Cardiac septum (tissue), 1 donor: ENCODE measurements at regions not wholly inside any gene's neighbourhood (a gene's known extent, or its start where the extent isn't known, plus 50 kb on each side); places are given as distances from the start of the nearest gene placed in this dataset.
A peak's percentile ranks its signal among the peaks of the same experiment; 100 is the strongest.
"Not testable (repeated sequence)": the region's sequence is repeated elsewhere in the genome, so short reads cannot be mapped to it uniquely, and the experiment has no call there.

ENCODE experiments used
- DNase-seq: peaks from one replicate; pipeline ENCODE4 v3.0.0-alpha.2; 2020; ENCODE audit warnings: low spot score
- intact Hi-C: fragments of 100-400 bp; cut with DNase I; formaldehyde crosslinking; loops from one replicate; pipeline ENCODE4 v1.14.0; 2022
- donor health status: DM: no; HTN: no; CAD: no.

DNA sequence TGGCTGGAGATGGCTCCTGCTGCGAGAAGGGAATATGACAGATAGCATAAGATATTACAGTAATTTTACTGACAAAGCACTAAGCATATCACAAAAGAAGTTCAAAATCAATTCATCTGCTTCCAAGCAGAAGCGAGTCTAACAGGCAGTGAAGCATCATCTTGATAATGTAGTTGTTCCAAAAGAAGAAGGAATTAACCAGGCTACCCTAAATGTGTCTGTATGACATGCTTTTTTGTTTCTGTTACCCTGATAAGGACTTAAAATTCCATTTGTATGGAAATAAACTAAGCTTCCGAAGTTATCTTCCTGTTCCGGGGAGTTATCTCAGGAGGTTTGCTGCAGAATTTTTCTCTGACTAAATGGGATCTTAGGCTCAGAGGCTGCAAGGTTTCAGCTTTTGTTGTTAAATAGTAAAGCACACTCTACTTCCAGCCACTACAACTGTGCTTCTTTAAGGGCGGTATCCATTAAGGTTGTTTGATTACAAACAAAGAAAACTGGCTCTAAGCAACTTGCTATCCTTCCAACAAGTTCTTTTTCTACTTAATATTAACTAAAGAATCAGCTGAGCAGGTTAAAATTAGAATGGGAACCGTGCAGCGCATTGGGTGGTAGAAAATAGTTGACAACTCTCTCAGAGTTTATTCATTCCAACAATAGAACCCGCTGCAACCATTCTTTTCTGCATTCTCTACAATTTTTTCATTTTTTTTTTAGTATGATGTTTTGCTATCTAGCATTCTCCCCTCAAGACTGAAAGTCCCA is 607.3 kb downstream of the UQCRFS1 start:
- intact Hi-C loops: no loop called here
- no peak for DNase-seq

DNA sequence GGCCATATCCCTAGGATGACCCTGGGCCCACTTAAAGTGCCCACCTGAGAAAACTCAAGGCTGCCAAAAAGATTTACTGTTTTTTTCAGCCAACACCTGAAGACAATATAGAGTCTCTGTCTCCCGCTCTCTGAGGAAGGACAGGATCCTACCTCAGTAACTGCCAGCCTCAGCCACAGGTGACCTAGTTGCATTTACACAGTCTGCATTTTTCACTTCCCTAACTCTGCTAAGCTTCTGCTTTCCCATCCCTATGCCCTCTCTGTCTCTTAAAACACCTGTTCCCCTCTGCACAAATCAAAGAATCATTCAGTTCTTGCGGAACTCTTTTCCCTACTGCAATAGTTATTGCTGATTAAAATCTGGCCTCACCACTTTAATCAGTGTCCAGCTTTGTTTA is 609.5 kb downstream of the UQCRFS1 start:
- intact Hi-C loops: no loop called here
- DNase-seq: no peak

DNA sequence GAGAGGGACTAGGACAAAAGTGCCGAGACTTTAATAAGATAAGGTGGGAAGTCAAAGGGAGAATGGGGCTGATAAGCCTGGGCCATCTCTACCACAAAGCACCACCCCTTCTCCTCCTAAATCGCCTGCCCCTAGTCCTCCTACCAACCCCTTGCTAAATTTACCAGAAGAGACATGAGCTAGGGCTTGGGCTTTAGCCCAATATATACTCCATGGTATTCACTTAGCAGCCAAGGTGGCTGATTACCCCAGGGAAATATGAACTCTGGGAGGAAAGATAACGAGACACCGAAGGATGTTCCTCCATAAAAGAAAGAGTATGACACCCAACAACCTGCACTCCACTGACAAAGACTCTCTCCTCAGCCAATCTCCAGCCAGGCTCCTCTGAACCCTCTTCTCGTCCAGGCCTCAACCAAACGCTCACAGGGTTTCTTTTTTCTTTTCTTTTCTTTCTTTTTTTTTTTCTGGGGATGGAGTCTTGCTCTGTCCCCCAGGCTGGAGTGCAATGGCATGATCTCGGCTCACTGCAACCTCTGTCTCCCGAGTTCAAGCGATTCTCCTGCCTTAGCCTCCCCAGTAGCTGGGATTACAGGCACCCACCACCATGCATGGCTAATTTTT is 610.2 kb downstream of the UQCRFS1 start:
- no peak for DNase-seq
- intact Hi-C loops: no loop called here

DNA sequence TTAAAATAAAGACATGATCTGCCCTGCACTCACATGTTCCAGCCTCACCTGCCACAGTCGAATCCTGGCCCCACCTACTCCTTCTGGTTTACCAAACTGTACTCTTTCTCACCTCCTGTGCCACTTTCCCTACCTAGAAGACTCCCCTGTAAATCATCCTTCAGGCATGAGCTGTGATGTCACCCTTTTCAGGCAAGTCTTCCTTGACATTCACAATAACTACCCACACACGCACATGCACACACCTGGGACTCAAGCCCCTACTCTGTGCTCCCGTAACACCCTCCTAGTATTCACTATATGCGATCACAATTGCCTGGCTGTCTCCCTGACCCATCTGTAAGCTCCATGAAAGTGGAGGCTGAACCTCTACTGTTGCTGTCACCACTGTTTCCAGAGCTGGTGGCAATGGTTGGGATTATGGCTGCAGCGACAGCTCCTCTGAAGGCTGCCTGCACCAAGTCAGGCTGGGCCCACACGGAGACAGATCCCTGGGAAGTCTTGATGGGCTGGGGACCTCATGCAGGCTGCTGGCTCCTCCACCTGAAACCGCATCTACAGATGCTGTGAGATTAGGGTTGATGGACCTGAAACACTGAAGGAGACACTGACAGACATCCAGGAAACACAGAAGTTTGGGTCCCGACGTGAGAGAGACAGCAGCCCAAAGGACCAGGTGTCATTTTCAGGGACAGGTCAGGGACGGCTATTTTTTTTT is 611.1 kb downstream of the UQCRFS1 start:
- intact Hi-C loops: no loop called here
- DNase-seq: no peak

DNA sequence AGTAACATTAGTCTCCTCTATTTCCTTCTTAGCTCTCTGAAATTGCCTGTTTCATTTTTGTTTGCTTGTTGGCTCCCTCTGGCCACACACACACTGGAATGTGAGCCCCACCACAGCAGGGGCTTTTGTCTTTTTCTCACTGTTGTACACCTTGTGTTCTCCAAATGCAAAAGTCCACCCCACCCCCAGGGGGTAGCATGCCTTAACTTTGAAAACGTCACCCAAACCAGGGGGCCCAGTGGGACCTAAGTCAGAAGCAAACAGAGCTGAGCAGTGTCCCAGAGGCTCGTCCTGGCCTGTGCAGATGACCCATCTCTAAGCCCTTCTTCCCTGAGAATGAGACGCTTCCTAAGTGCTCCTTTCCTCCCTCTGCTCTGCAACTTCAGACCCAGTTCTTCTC is 614.1 kb downstream of the UQCRFS1 start:
- intact Hi-C loops: no loop called here
- peak; percentile 53 for DNase-seq

DNA sequence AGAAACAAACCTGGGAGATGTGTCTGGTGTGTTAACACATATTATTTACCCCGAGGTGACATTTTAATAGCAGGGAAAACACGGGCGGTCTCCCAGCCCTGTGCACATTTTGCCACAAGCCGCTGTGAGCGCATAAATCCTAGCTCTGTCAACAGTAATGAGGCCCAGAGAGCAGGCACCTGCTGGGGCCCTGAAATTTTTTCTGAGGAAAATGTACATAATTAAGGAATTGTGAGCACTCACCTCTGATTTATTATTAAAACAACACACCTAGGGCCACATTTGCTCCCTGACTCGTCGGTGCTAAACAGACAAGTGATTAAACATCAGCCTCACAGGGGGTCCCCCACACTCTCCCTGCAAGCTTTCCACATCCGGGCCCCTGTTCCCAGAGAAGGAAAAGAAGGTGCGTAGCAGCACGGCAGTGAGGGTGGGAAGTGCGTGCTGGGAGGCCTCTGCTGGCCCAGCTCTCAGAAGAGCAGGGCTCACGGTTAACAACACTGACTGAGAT is 616.3 kb downstream of the UQCRFS1 start:
- intact Hi-C loops: no loop called here
- no peak for DNase-seq

DNA sequence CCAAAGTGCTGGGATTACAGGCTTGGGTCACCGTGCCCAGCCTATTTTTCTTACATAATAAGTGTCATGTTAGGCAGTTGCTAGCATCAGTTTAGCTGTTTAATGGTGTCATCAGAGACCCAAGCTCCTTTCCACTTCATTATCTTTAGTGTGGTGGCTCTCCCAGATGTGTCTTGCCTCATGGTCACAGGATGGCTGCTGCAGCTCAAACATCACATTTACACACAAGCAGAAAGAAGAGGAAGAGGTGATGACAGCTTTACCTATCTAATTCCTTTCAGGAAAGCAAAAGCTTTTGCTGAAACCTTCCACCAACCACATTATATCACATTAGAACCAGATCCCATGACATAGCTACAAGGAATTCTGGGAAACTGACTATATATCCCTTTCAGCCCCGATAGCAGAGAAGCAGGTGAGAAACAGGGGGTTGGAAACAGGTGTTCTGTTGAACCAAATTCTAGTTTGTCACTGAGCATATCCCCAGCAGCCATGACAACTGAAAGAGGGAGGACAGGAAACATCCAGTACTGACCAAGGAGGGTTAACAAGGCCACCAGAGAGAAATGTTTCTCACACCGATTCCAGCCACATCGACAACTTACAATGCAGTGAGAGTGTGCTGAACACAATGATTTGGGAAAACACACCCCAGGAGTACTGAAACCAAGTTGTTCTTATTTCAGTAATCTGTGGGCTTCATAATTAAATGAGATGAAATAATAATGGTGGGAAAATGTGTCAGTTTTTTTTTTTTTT is 617.0 kb downstream of the UQCRFS1 start:
- no peak for DNase-seq
- intact Hi-C loops: no loop called here

DNA sequence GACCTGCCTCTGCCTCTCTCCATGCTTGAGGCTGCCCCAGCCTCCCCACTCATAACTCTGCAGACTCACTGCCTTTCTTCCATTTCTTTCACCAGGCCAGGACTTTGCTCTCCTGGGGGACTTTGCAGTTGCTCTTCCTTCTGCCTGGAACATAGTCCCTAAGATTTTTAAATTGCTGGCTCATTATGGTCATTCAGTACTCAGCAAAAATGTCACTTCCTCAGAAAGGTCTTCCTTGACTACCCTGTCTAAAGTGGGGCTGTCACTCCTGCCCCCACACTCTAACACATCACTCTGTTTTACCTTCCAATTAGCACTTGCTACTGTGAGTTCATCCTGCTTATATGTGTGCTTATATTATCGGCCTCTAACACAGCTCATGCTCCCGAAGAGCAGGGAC is 618.2 kb downstream of the UQCRFS1 start:
- intact Hi-C loops: no loop called here
- DNase-seq: no peak

DNA sequence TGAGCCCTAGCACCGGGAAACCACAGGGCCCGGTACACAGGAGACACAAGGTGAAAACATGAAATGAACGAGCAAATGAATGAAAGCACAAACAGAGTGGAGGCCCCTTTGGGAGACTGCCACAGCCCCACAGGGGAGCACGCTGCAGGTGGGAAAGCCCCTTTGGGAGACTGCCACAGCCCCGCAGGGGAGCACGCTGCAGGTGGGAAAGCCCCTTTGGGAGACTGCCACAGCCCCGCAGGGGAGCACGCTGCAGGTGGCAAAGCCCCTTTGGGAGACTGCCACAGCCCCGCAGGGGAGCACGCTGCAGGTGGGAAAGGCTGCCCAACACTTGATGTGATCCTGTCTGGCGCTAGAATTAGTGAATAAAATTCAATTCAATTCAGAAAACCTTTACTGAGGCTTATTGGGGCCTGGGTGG is 623.0 kb downstream of the UQCRFS1 start:
- intact Hi-C loops: not testable (repeated sequence)

DNA sequence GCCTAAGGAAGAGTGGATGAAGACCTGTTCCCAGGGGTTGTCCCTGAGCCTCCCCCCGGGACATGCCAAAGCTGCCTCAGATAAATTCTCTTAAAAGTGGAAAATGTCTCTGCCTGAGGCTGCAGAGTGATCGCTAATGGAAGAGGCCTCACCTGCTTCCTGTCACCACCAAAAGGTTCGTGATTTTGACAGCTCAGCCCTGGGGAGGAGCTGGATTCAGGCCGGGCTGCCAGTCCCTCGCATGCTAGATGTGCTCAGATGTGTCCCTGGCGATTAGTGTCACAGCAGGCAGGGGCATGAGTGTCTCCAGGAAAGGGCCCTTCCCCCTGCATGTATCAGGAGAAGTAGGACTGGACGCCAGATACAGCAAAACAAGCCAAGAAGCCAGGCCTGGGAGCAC is 626.5 kb downstream of the UQCRFS1 start:
- DNase-seq: no peak
- intact Hi-C loops: no loop called here

More for the DNA sequence above, 623.0 kb downstream of the UQCRFS1 start:
- not testable (repeated sequence) for DNase-seq

DNA sequence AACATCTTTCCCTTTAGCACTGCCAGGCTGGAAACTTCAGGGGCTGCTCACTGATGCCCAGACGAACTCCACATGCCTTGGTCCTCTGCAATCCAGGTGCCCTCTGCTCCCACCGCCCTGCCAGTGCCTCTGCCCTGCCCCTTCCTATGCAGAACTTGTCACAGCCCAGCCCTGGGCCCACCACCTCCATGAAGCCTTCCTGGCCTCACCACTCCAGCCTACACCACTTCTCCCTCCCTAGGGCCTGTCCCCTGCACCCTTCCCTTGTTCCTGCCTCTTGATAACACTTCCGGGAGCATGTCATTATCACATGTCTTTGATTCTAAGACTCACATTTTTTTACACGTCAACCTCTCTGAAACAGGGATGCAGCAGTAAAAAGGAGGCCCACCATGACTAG is 627.2 kb downstream of the UQCRFS1 start:
- DNase-seq: no peak

DNA sequence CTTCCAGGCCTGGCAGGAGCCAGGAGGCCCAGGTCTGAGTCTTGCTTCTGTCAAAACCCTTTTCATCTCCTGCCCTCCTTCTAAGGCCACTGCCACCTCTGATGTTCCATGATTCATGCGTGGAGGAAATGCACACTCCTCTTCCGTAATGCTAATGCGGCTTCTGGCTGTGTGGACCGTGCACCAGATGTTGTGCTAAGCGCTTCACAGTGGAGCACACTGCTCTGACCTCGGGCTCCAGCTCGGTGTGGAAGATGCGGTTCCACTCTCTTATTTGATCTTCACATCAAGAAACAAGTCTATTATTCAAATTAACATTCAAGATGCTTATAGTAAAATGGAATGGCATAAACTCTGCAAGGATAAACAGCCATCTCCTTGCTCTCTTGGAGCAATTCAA is 629.2 kb downstream of the UQCRFS1 start:
- no peak for DNase-seq
- intact Hi-C loops: no loop called here

More for the DNA sequence above, 627.2 kb downstream of the UQCRFS1 start:
- intact Hi-C loops: no loop called here

DNA sequence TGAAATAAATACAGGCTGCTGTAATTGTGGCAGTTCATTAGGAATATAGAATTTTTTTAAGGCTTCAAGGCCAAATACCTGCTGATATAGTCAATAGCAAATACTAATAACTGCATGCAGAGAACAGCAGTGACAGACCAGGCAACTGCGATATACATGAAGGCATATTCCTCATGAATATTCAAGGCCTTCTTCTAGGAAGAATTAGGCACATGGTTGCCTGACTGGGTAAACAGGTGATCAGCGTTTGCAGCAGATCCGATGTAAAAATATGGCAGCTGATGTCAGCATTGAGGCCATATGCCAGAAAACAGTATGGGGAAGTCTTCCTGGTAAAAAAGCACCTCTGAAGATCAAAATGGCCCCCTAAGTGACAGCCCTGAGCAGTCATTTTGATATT is 629.7 kb downstream of the UQCRFS1 start:
- DNase-seq: no peak
- intact Hi-C loops: no loop called here

DNA sequence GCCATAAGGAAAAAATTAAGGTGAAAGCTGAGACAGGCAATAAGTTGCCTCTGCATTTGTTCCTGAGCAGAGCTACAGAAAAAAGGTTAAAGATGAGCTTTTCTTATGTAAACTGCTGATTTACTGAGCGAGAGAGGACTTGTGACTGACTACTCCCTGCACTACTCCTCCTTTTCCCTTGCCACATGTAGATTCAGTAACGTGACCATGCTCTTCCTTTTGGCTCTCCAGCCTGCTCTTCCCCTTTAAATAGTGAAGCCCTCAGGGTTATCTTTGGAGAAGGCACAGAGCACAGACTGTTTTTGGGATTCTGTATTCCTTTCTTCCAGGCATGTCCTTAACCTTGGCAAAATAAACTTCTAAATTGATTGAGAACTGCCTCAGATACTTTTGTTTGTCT is 630.2 kb downstream of the UQCRFS1 start:
- intact Hi-C loops: no loop called here
- DNase-seq: no peak

DNA sequence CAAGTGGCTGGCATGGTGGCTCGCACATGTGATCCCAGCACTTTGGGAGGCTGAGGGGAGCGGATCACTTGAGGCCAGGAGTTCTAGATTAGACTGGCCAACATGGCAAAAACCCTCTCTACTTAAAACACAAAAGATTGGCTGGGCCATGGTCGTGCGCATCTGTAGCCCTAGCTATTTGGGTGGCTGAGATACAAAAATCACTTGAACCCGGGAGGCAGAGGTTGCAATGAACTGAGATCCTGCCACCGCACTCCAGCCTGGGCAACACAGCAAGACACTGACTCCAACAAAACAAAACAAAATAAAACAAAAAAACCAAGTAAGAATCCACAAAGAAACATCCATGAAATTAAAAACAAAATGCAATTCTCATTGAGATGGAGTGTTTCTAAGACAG is 630.6 kb downstream of the UQCRFS1 start:
- DNase-seq: no peak
- intact Hi-C loops: no loop called here

DNA sequence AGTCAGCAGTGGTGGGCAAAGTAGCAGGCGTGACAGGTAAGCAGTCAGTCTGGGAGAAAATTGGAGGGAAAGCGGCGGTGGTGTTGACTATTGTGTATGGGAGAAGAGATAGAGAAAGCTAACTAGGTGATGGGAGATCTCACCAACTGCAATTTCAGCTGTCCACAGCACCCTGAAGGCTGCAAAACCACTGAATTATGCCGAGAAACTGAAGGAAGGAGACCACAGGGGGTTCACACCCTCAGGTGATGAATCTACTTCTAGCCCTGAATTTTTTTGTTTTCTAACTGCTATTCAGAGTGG is 631.5 kb downstream of the UQCRFS1 start:
- intact Hi-C loops: no loop called here
- DNase-seq: no peak

DNA sequence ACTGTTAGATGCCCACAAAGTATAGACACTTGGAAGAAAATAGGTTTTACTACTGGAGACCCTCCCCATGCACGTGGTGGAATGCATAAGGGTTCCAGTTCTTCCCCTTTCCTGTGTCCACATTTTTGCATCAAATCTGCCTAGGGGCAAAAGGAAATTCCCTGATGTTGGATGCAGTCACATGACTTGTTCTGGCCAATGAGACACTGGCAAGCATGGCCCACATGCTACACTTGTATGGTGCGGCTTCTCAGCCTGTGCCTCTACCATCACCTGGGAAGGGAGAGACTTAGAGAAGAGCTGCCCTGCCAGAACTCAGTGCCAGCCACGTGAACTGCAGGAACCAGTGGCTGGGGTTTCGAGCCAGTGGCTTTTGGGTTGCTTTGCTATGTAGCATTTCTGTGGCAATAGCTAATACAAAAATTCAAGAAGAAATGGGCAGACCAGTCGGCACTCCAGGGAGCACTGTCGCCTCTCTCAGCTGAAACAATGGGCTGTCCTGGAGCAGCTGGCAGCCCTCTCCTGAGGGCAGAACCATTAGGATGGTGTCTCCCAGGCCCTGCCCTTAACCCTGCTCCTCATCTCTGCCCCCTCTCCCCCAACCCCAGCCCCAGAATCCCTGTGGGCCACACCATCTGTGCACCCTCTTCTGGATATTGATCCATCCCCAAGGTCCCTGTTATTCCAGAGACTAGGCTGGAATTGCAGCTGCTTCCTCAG is 634.0 kb downstream of the UQCRFS1 start:
- DNase-seq: peak; percentile 36
- intact Hi-C loops: no loop called here

DNA sequence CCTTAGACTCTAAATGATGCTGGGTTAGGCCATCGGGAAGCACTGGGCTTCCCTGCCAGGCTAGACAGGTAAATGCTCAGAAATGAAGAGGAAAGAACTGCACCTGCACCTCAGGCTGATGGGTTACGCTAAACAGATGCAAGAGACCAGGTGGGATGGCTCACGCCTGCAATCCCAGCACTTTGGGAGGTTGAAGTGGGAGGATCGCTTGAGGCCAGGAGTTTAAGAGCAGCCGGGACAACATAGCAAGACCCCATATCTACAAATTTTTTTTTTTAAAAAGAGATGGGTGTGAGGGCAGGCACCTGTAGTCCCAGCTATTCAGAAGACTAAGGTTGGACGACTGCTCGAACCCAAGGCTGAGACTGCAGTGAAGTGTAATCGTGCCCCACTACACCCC is 634.7 kb downstream of the UQCRFS1 start:
- intact Hi-C loops: no loop called here
- no peak for DNase-seq

DNA sequence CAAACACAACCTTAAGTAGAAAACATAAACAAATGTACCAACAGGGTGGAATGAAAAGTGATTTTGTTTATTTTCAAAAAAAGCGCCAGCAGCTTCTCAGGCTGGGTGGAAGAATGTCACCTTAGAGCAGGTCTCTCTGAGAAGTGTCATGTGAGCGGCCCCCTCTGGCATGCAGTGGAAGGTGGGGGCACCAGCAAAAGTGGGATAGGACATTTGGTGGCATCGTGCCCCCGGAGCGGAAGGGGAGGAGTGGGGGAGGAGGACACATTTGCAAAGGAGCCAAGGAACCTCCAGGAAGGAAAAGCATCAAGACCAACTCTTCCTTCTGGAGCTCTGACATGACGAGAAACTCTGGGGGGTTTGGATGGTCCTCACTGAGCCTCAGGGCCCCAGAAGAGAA is 635.3 kb downstream of the UQCRFS1 start:
- intact Hi-C loops: no loop called here
- DNase-seq: no peak

DNA sequence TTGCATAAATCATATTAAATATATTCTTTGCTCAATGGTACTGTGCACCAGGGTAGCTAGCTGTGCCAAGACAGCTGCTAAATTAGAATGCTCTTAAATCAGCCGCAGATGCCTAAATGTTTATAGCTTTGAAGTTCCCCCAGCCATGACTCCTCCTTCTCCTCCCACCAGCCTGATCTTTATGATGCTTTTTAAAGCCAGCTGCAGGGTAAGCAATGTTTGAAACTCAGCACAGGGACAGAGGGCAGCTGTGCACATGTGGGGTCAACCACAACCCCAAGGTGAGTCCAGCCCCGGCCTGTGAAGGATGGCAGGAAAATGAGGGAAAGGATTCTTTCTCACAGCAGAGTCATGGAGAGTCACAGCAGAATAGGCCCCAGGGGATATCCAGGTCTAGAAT is 635.7 kb downstream of the UQCRFS1 start:
- no peak for DNase-seq
- intact Hi-C loops: no loop called here
